HEK293T (cell line): ENCODE measurements at regions not wholly inside any gene's neighbourhood (a gene's known extent, or its start where the extent isn't known, plus 50 kb on each side); places are given as distances from the start of the nearest gene placed in this dataset.

Experiments
- BHLHE40 ChIP-seq: fragments of 450-650 bp; IDR thresholded peaks from 2 replicates; pipeline ENCODE4 v1.6.1; 2016; ENCODE audit warnings: mild to moderate bottlenecking, moderate library complexity, borderline replicate concordance
- CTBP1 ChIP-seq: fragments of 450-650 bp; IDR thresholded peaks from 2 replicates; pipeline ENCODE4 v1.6.1; 2016; ENCODE audit warnings: borderline replicate concordance
- ELF4 ChIP-seq: fragments of 450-650 bp; IDR thresholded peaks from 2 replicates; pipeline ENCODE4 v1.6.1; 2017; ENCODE audit warnings: antibody characterized with exemption
- FOXA1 ChIP-seq: fragments of 450-650 bp; IDR thresholded peaks from 2 replicates; pipeline ENCODE4 v1.6.1; 2016; ENCODE audit warnings: mild to moderate bottlenecking
- FOXK2 ChIP-seq: fragments of 450-650 bp; IDR thresholded peaks from 2 replicates; pipeline ENCODE4 v1.6.1; 2016; ENCODE audit warnings: mild to moderate bottlenecking
- FOXM1 ChIP-seq: fragments of 450-650 bp; IDR thresholded peaks from 2 replicates; pipeline ENCODE4 v1.6.1; 2017; ENCODE audit warnings: mild to moderate bottlenecking, borderline replicate concordance
- SP1 ChIP-seq: fragments of 450-650 bp; IDR thresholded peaks from 2 replicates; pipeline ENCODE4 v1.6.1; 2017
- SUZ12 ChIP-seq: fragments of 450-650 bp; IDR thresholded peaks from 2 replicates; pipeline ENCODE4 v1.6.1; 2016; ENCODE audit warnings: mild to moderate bottlenecking
- ZNF384 ChIP-seq: fragments of 450-650 bp; IDR thresholded peaks from 2 replicates; pipeline ENCODE4 v1.6.1; 2016

DNA sequence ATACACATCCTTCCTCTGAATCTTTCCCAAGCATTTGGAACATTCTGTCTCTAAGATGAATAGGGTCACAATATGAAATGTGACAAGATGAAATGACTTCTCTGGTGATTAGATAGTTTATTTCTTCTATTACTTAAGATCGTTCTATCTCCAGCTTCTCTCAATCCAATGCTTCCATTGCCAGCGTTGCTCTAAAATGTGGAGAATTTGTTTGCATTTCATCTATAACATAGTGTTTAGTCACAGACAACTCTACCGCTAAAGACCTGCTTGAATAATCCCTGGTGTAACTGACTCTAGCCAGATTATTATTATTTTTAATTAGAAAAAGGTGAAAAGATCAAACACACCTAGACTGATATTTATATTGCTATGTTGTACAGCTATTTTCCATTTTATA, 184.7 kb upstream of the PRICKLE1 start:
- no peak for TF ChIP-seq SUZ12
- no peak for TF ChIP-seq ZNF384
- no peak for TF ChIP-seq SP1
- no peak for TF ChIP-seq FOXA1
- TF ChIP-seq ELF4: no peak
- TF ChIP-seq FOXM1: no peak
- TF ChIP-seq FOXK2: no peak
- TF ChIP-seq BHLHE40: no peak
- no peak for TF ChIP-seq CTBP1
